OCI-M1 (cell line): ENCODE measurements at regions not wholly inside any gene's neighbourhood (a gene's known extent, or its start where the extent isn't known, plus 50 kb on each side); places are given as distances from the start of the nearest gene placed in this dataset.

ENCODE experiments used
- DNase-seq: peaks from one replicate; lab custom pipeline; 2025; lab: John Stamatoyannopoulos, UW

GRCh38 chr4:184575306-184575705 lies 73.9 kb downstream of the CASP3 start:
- peak; percentile 25 for DNase-seq

- DNase-seq: no peak
These were observed 74.4 kb downstream of the CASP3 start for GRCh38 chr4:184574861-184575260.

GRCh38 chr4:184573701-184574100 lies 75.5 kb downstream of the CASP3 start:
- DNase-seq: no peak

- DNase-seq: peak; percentile 63
These were observed 80.5 kb downstream of the CASP3 start for GRCh38 chr4:184568770-184569169.

- no peak for DNase-seq
These were observed 85.6 kb downstream of the CASP3 start for GRCh38 chr4:184563621-184564020.

GRCh38 chr4:184558996-184559395 lies 84.6 kb upstream of the IRF2 start:
- DNase-seq: no peak

GRCh38 chr4:184553891-184554290 lies 79.5 kb upstream of the IRF2 start:
- no peak for DNase-seq

- no peak for DNase-seq
These were observed 76.1 kb upstream of the IRF2 start for GRCh38 chr4:184550476-184550875.

GRCh38 chr4:184548648-184549341 lies 74.4 kb upstream of the IRF2 start:
- no peak for DNase-seq

GRCh38 chr4:184548316-184548647 lies 73.9 kb upstream of the IRF2 start:
- no peak for DNase-seq

- DNase-seq: peak; percentile 62
These were observed 70.5 kb upstream of the IRF2 start for GRCh38 chr4:184544788-184545409.

GRCh38 chr4:184541907-184542306 lies 67.6 kb upstream of the IRF2 start:
- no peak for DNase-seq

- DNase-seq: no peak
These were observed 66.0 kb upstream of the IRF2 start for GRCh38 chr4:184540307-184540706.

GRCh38 chr4:184538023-184538599 lies 63.8 kb upstream of the IRF2 start:
- DNase-seq: peak; percentile 96

GRCh38 chr4:184537269-184538022 lies 63.1 kb upstream of the IRF2 start:
- DNase-seq: peak; percentile 98

GRCh38 chr4:184536881-184537248 lies 62.5 kb upstream of the IRF2 start:
- peak; percentile 79 for DNase-seq

GRCh38 chr4:184536065-184536880 lies 61.9 kb upstream of the IRF2 start:
- DNase-seq: peak; percentile 68

- DNase-seq: peak; percentile 88
These were observed 60.4 kb upstream of the IRF2 start for GRCh38 chr4:184534511-184535391.

GRCh38 chr4:184533908-184534307 lies 59.6 kb upstream of the IRF2 start:
- DNase-seq: no peak

- DNase-seq: no peak
These were observed 56.7 kb upstream of the IRF2 start for GRCh38 chr4:184531008-184531407.

GRCh38 chr4:184529283-184529682 lies 54.9 kb upstream of the IRF2 start:
- DNase-seq: no peak
